ENCODE measurements at regions not wholly inside any gene's neighbourhood (a gene's known extent, or its start where the extent isn't known, plus 50 kb on each side); places are given as distances from the start of the nearest gene placed in this dataset.

GRCh38 chr3:74550686-74551085 is 63.8 kb downstream of the CNTN3 start:
- no peak for TF ChIP-seq CTCF (IDR thresholded peaks at IDR 0.05; ENCODE audit: unreplicated experiment)
- Mint-ChIP-seq H3K27ac (ENCODE audit: unreplicated experiment) (no peak overlapping the region), H3K4me3 (ENCODE audit: low read depth, unreplicated experiment) (no peak overlapping the region), H3K27me3 (ENCODE audit: unreplicated experiment) (no peaks in the 10 kb centered on the region), H3K9me3 (ENCODE audit: low read depth, unreplicated experiment) (peaks cover 8% of the 10 kb centered on the region), H3K4me1 (ENCODE audit: low read depth, unreplicated experiment) (no peaks in the 10 kb centered on the region), H3K36me3 (ENCODE audit: insufficient read depth, unreplicated experiment) (no peaks in the 10 kb centered on the region)
- BruUV-seq (replicated peaks): no TSS peak
- DNase-seq: no peak
- CTCF ChIA-PET: no interaction called here
- intact Hi-C loops (cut with micrococcal nuclease; ENCODE audit: unreplicated experiment): no loop called here

GRCh38 chr3:74546426-74546825 is 68.0 kb downstream of the CNTN3 start:
- H3K27me3 Mint-ChIP-seq (ENCODE audit: unreplicated experiment): no peaks in the 10 kb centered on the region

DNA sequence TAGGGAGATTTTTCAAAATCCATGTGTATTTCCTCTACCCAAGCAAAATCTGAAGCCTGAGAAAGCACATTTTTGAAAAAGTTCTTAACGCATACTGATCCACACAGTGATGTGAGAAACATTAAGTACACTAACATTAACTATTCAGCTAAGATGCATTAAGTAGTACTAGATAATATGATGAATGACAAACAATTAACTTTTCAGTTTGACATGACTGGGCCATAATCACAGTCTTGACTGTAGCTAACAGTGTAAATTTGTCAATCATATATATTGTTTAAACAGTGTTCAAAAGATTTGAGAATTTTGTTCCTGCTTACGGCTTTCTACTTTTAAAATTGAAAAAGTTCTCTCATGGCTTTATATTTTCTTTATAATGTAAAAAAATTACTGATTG is 72.0 kb downstream of the CNTN3 start:
- no peak for DNase-seq
- no peak overlapping the region for H3K27ac Mint-ChIP-seq (ENCODE audit: unreplicated experiment)
- no peaks in the 10 kb centered on the region for H3K36me3 Mint-ChIP-seq (ENCODE audit: insufficient read depth, unreplicated experiment)
- CTCF ChIA-PET: no interaction called here
- no peaks in the 10 kb centered on the region for H3K4me1 Mint-ChIP-seq (ENCODE audit: low read depth, unreplicated experiment)
- H3K27me3 Mint-ChIP-seq (ENCODE audit: unreplicated experiment): no peaks in the 10 kb centered on the region
- peaks cover 3% of the 10 kb centered on the region for H3K9me3 Mint-ChIP-seq (ENCODE audit: low read depth, unreplicated experiment)
- no peak overlapping the region for H3K4me3 Mint-ChIP-seq (ENCODE audit: low read depth, unreplicated experiment)
- intact Hi-C loops (cut with micrococcal nuclease; ENCODE audit: unreplicated experiment): no loop called here
- no TSS peak for BruUV-seq (replicated peaks)
- TF ChIP-seq CTCF (IDR thresholded peaks at IDR 0.05; ENCODE audit: unreplicated experiment): no peak

More at GRCh38 chr3:74546426-74546825, 68.0 kb downstream of the CNTN3 start:
- Mint-ChIP-seq H3K9me3 (ENCODE audit: low read depth, unreplicated experiment) (peaks cover 6% of the 10 kb centered on the region), H3K27ac (ENCODE audit: unreplicated experiment) (no peak overlapping the region), H3K36me3 (ENCODE audit: insufficient read depth, unreplicated experiment) (no peaks in the 10 kb centered on the region), H3K4me3 (ENCODE audit: low read depth, unreplicated experiment) (no peak overlapping the region), H3K4me1 (ENCODE audit: low read depth, unreplicated experiment) (no peaks in the 10 kb centered on the region)
- intact Hi-C loops (cut with micrococcal nuclease; ENCODE audit: unreplicated experiment): no loop called here
- no TSS peak for BruUV-seq (replicated peaks)
- DNase-seq: no peak
- CTCF ChIA-PET: no interaction called here
- no peak for TF ChIP-seq CTCF (IDR thresholded peaks at IDR 0.05; ENCODE audit: unreplicated experiment)

DNA sequence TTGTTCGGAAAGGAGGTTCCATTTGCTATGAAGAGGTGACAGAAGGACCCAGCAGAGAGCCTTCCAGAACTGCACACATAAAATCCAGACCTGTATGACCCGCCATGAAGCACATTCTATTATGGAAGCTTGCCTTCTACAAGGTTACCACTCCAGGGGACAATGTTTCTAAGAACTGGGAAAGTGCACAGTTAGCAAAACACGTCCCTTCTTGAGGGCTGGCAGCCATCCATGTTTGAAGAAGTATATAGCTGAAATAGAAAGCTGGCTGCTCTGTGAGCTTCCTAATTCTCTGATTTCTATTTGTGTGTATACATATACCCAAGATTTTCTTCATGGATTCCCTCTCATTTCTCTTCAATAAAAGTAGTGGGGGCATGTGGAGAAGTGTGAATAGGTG is 74.6 kb downstream of the CNTN3 start:
- H3K27ac Mint-ChIP-seq (ENCODE audit: unreplicated experiment): no peak overlapping the region
- intact Hi-C loops (cut with micrococcal nuclease; ENCODE audit: unreplicated experiment): no loop called here
- no peaks in the 10 kb centered on the region for H3K36me3 Mint-ChIP-seq (ENCODE audit: insufficient read depth, unreplicated experiment)
- no peak for TF ChIP-seq CTCF (IDR thresholded peaks at IDR 0.05; ENCODE audit: unreplicated experiment)
- CTCF ChIA-PET: interaction anchor here (0.7 kb wide), 1 partner anchor 154 kb away, joined by 3 read pairs; no protein-coding TSS in a partner anchor
- peaks cover 3% of the 10 kb centered on the region for H3K9me3 Mint-ChIP-seq (ENCODE audit: low read depth, unreplicated experiment)
- no peak overlapping the region for H3K4me3 Mint-ChIP-seq (ENCODE audit: low read depth, unreplicated experiment)
- no TSS peak for BruUV-seq (replicated peaks)
- H3K27me3 Mint-ChIP-seq (ENCODE audit: unreplicated experiment): no peaks in the 10 kb centered on the region
- no peaks in the 10 kb centered on the region for H3K4me1 Mint-ChIP-seq (ENCODE audit: low read depth, unreplicated experiment)
- DNase-seq: no peak

All from Calu3 (cell line).